SW480 (cell line): ENCODE measurements at regions not wholly inside any gene's neighbourhood (a gene's known extent, or its start where the extent isn't known, plus 50 kb on each side); places are given as distances from the start of the nearest gene placed in this dataset.

Experiments used
- DNase-seq: peaks from one replicate; pipeline ENCODE4 v3.0.0-alpha.2; 2016; ENCODE audit warnings: low spot score

GRCh38 chr1:217205578-217205977 is 425.3 kb downstream of the GPATCH2 start:
- no peak for DNase-seq

- no peak for DNase-seq
These were observed 434.3 kb downstream of the GPATCH2 start for GRCh38 chr1:217196616-217197015.

DNA sequence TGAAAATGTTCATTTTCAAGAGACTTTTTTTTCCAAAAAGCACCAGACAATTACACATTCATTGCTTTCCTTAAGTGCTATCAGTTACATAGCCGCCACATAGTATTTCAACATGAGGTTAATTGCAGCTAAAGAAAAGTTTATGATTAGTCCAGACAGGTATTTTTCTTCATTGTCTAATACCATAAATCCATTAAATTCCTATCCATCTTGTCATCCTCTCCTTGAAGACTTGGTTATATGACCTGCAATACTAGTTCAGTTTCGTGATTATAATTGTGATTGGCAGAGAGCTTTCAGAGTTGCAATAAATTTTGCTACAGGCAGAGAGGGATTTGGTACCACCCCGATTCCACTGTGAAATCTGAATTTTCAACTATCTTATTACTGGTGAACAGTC is 437.7 kb downstream of the GPATCH2 start:
- DNase-seq: no peak

- DNase-seq: no peak
These were observed 439.4 kb downstream of the GPATCH2 start for GRCh38 chr1:217191441-217191840.

DNA sequence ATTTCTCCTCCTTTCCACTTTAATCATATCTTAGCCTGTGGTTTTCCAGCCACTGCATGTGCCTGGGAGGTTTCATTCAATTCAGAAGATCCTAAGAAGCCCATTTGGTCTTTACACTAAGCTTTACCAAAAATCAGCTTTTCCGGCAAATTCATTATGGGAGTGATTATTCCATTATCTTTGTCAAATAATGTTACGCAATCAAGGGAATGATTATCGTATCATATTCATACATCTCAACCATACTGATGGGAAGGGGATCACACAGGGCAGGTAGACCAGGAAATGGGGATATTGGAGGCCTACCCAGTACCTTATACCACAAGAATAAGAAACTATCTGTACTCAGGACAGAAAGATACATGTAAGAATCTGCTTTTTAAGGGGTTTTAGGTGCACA is 440.5 kb downstream of the GPATCH2 start:
- DNase-seq: no peak

- no peak for DNase-seq
These were observed 441.5 kb downstream of the GPATCH2 start for GRCh38 chr1:217189362-217189761.

DNA sequence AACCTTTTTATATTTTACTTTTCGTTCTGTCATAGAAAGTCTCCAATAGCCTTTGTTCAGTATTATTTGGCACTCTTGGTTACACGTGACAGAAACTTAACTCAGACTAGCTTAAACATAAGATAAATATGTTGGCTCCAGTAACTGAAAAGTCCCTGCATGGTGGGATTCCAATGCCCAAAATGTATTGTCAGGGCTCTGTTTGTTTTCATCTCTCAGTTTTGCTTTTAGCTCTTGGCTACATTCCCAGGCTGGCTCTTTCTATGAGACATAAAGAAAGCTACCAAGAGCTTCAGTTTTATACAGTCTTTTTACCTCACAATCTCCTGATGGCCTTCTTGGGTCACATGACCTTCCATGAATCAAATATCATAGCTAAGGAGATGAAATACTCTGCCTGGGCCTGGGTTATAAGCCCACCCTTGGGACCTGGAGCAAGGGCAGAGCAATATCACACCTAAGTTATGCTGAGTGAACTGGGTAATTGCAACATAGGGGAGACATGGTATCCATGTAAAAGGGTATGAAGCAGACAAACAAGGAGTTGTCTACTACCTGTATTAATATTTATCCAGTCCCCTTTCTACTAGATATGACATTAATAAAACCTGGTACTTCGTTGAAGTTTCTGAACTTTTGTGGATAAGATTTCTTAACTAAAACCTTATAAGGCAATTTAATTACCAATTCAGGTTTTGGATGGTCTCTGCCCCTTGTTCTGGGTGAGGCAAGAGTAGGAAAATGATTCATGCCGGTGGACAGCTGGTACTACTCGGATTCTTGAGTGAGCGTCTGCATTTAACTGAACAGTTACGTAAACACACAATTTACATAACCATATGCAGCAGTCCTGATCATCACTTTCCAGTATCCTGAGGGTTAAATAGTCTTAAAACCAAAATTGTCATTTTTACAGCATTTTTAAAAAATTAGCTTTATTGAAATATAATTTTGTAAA is 442.3 kb downstream of the GPATCH2 start:
- DNase-seq: no peak

DNA sequence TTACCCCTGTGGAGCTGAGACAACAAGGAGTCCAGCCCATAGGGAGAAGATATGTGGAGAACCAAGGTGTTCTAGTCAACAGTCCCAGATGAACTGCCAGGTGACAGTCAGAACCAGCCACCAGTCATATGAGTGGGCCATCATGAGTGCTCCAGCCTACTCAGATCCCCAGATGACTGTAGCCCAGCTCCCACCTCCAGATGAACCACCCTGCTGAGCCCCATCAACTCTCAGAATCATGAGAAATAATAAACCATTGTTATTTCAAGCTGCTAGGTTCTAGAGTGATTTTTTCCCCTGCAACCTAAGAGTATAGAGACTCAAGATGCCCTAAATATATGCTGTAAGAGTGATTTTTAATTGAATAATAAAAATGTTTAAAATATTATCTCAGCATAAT is 444.2 kb downstream of the GPATCH2 start:
- no peak for DNase-seq

DNA sequence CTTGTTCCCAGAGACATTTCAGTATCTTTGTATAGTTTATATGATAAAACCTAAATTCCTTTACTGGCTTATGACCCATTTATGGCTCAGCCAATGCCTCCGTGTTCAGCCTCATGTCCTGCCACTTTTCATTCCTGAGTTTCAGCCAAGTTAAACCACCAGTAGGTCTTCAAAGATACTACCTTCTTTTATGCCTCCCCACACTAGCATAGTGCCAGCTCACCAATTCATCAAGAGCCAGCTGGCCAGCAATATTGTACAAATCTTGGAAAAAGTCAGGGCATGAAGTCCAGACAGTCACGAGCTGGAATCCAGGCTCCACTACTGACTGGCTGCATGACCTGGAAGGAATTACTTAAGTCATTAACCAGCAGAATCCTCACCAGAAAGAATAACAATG is 446.0 kb downstream of the GPATCH2 start:
- no peak for DNase-seq

- no peak for DNase-seq
These were observed 447.9 kb downstream of the GPATCH2 start for GRCh38 chr1:217182992-217183391.

DNA sequence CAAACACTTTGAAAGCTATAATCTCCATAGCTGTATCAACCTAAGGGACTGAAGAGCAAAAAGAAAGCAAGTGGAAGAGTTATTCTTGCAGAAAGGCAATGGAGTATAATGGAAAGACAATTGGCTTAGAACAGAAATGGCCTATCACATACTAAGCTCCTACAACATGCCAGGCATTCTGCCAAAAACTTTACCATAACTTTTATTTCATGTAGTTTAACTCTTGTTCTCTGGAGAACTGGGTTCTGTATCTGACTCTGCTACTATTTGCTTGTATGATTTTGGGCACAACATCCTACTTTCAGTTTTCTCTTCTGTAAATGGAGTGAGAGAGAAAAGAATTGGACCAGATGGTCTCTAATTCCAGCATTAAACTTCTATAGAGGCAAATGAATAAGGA is 449.1 kb downstream of the GPATCH2 start:
- no peak for DNase-seq

GRCh38 chr1:217181176-217181746 is 449.6 kb downstream of the GPATCH2 start:
- DNase-seq: no peak

GRCh38 chr1:217180443-217180842 is 450.4 kb downstream of the GPATCH2 start:
- DNase-seq: no peak

- DNase-seq: no peak
These were observed 441.2 kb upstream of the ESRRG start for GRCh38 chr1:217164403-217164802.

GRCh38 chr1:217153361-217153760 is 430.1 kb upstream of the ESRRG start:
- no peak for DNase-seq

- DNase-seq: no peak
These were observed 427.1 kb upstream of the ESRRG start for GRCh38 chr1:217150366-217150765.

DNA sequence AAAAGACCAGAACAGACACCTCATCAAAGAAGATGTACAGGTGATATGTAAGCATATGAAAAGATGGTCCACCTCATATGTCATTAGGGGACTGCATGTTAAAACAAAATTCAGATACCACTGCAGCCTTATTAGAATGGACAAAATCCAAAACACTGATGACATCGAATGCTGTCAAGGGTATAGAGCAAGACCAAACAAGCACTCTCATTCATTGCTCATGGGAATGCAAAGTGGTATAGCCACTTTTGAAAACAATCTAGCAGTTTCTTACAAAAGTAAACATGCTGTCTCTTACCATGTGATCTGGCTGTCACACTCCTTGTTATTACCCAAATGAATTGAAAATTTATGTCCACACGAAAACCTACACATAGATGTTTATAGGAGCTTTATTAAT is 426.6 kb upstream of the ESRRG start:
- no peak for DNase-seq

- no peak for DNase-seq
These were observed 418.5 kb upstream of the ESRRG start for GRCh38 chr1:217141711-217142110.

GRCh38 chr1:217140041-217140901 is 417.0 kb upstream of the ESRRG start:
- no peak for DNase-seq

DNA sequence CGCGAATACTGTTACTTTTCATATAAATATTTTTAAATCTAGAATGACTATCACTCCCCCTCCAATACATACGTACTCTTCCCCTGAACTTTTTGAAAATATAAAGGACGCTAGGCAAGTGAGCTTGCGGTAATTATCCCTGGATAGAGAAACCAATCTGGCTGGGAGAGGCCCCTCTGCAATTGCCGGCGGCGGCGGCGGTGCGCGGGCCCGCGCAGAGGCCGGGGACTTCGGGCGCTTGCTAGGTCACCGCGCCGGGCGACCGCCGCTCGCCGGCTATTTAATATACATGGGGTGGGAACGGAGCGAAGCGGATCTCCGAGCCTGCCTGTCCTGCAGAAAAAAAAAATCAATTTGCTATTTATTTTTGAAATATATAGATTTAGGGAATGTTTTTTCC is 416.3 kb upstream of the ESRRG start:
- no peak for DNase-seq

DNA sequence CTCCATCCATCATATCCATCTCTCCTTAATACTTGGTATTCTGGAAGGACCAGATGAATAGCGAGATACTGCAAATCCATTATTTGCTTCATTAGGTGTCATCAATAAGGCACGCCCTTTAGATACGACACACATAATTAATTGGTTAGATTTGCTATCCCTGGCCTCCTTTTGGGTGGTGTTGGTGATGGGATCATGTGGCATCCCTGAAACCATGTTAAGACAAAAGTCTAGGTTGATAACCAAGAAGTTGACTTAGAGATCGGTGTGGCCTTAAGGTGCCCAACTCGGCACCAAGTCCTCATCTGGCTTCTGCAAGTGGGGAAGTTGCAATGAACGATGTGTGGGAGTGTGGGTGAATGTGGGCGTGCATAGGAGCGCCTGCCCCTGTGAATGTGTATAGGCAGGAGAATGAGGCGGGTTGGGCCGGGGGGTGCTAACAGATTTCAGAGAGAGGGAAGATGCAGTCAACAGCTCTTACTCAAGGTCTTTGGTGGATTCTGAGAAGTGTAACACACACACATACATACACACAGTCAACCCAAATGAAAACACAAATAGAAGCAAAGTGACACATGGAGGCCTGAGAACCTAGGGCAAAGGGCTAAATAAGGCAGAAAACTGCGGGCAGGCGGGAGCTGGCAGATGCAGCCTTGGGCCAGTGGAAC is 415.7 kb upstream of the ESRRG start:
- no peak for DNase-seq

GRCh38 chr1:217138173-217138765 is 415.0 kb upstream of the ESRRG start:
- DNase-seq: no peak
